K562 (cell line): ENCODE measurements at regions not wholly inside any gene's neighbourhood (a gene's known extent, or its start where the extent isn't known, plus 50 kb on each side); places are given as distances from the start of the nearest gene placed in this dataset.

Experiments used
- ATAC-seq: fragments of 200-7000 bp; cut with Tn5 transposase; 3 replicates; pipeline ENCODE4 v1.9.1; 2020; ENCODE audit warnings: moderate library complexity
- BruUV-seq: library from RNA; stranded (reverse); fragments of 400-500 nt; replicated peaks from 2 replicates; lab custom pipeline; 2021; lab: Mats Ljungman, UMichigan
- CTCF ChIA-PET: fragments of 300-600 bp; formaldehyde crosslinking; extraction: SDS; loops from one replicate; lab custom pipeline; 2021; ENCODE audit warnings: low intra/inter-chr PET ratio; lab: Yijun Ruan, JAX
- POLR2A ChIA-PET: fragments of 300-600, 350-650 bp; sonication (Branson Sonifier 250); formaldehyde crosslinking; extraction: SDS; loops from one replicate; lab custom pipeline; 2021; ENCODE audit warnings: antibody characterized with exemption, inconsistent platforms; lab: Yijun Ruan, JAX
- DNase-seq, 4 experiments: peaks; one replicate each; pipeline versions ENCODE4 v3.0.0 to v3.0.0-alpha.2; 2011 to 2018; ENCODE audit warnings: low spot score in 3 of 4, mixed read lengths in 3 of 4; ENCODE audit errors: extremely low read depth in 1 of 4
- FAIRE-seq: peaks from 2 replicates; lab custom pipeline; 2011; peaks lifted over from hg19 to GRCh38; lab: Jason Lieb, UNC
- H2AFZ ChIP-seq: 2 replicates; pipeline ENCODE4 v1.6.0; 2011; ENCODE audit warnings: low read depth, low read length, control low read depth, inconsistent platforms
- H3K27ac ChIP-seq: fragments of 200-600 bp; 3 replicates; pipeline ENCODE4 v1.8.0; 2011; ENCODE audit warnings: low read depth, mild to moderate bottlenecking, control low read depth, inconsistent platforms, low read length, moderate library complexity, mixed read lengths; ENCODE audit errors: extremely low read depth
- H3K27me3 ChIP-seq, 2 experiments: fragments of 300-600 bp in 1 of 2; 2 replicates in 1 of 2; 3 replicates in 1 of 2; pipeline versions ENCODE4 v1.6.0 to v1.8.0; 2011; ENCODE audit warnings: inconsistent platforms in 2 of 2, low read length in 2 of 2, mild to moderate bottlenecking in 1 of 2, mixed read lengths in 1 of 2, moderate library complexity in 1 of 2; ENCODE audit not compliant: control insufficient read depth in 2 of 2, insufficient read depth in 2 of 2
- H3K36me3 ChIP-seq: fragments of 300-600 bp; 3 replicates; pipeline ENCODE4 v1.8.0; 2011; ENCODE audit warnings: mild to moderate bottlenecking, low read length, inconsistent platforms; ENCODE audit not compliant: control insufficient read depth, insufficient read depth
- H3K4me1 ChIP-seq, 2 experiments: fragments of 200-600 bp in 1 of 2; replicated peaks in 1 of 2; 2 replicates in 1 of 2; 3 replicates in 1 of 2; pipeline versions ENCODE4 v1.5.1 to v1.8.0; 2011; ENCODE audit warnings: inconsistent platforms in 2 of 2, low read length in 2 of 2, mild to moderate bottlenecking in 1 of 2, mixed read lengths in 1 of 2, moderate library complexity in 1 of 2; ENCODE audit not compliant: control insufficient read depth in 2 of 2, insufficient read depth in 2 of 2
- H3K4me2 ChIP-seq: 2 replicates; pipeline ENCODE4 v1.6.1; 2011; ENCODE audit warnings: low read length, control low read depth, inconsistent platforms, mixed read lengths; ENCODE audit not compliant: insufficient read depth
- H3K4me3 ChIP-seq: fragments of 200-600 bp; sonication (generic), shearing (Covaris generic); 2 replicates; pipeline ENCODE4 v1.5.1; 2016; ENCODE audit warnings: control low read depth, inconsistent platforms
- H3K79me2 ChIP-seq: fragments of 200-600 bp; 3 replicates; pipeline ENCODE4 v1.8.0; 2011; ENCODE audit warnings: low read length, inconsistent platforms; ENCODE audit not compliant: control insufficient read depth, insufficient read depth
- H3K9ac ChIP-seq, 2 experiments: 2 replicates each; pipeline versions ENCODE4 v1.6.0 to v1.6.1; 2011; ENCODE audit warnings: low read depth in 2 of 2, low read length in 2 of 2, control low read depth in 1 of 2, inconsistent platforms in 1 of 2, mild to moderate bottlenecking in 1 of 2, mixed read lengths in 1 of 2; ENCODE audit not compliant: insufficient read depth in 1 of 2
- H3K9me1 ChIP-seq: one replicate; pipeline ENCODE4 v1.6.0; 2011; ENCODE audit warnings: inconsistent platforms, mild to moderate bottlenecking, low read length, moderate library complexity; ENCODE audit not compliant: control insufficient read depth, insufficient read depth
- H3K9me3 ChIP-seq: replicated peaks from 2 replicates; pipeline ENCODE4 v1.5.1; 2011; ENCODE audit warnings: low read depth, low read length, inconsistent platforms; ENCODE audit not compliant: control insufficient read depth, insufficient read depth
- H4K20me1 ChIP-seq: replicated peaks from 2 replicates; pipeline ENCODE4 v1.6.1; 2011; ENCODE audit warnings: low read length, inconsistent platforms, mixed read lengths; ENCODE audit not compliant: control insufficient read depth, insufficient read depth
- CTCF ChIP-seq, 3 experiments: IDR thresholded peaks in 2 of 3; conservative IDR thresholded peaks in 1 of 3; 2 replicates each; pipeline ENCODE4 v1.5.1; 2011 to 2012; ENCODE audit warnings: low read length in 3 of 3, mild to moderate bottlenecking in 3 of 3, control low read depth in 2 of 3, improper control_type of control experiment in 1 of 3, inconsistent platforms in 1 of 3, low read depth in 1 of 3, mixed read lengths in 1 of 3, moderate library complexity in 1 of 3; ENCODE audit not compliant: insufficient read depth in 2 of 3
- FOS ChIP-seq: IDR thresholded peaks from 3 replicates; pipeline ENCODE4 v1.6.1; 2011; ENCODE audit not compliant: insufficient read length; ENCODE audit errors: extremely low read depth
- WGBS: fragments of 100-300 bp; shearing (Covaris generic); methylation state at CpG from one replicate; pipeline ENCODE4 v1.1.6; 2016; ENCODE audit warnings: low coverage, mixed read lengths; ENCODE audit not compliant: insufficient coverage; ENCODE audit errors: missing lambda C conversion rate; 5-methylcytosine and 5-hydroxymethylcytosine counted together
- in situ Hi-C: fragments of 300-500 bp; cut with MboI; formaldehyde crosslinking; loops from 4 replicates; pipeline ENCODE4 v1.15.0; 2018; ENCODE audit warnings: inconsistent platforms, mixed read lengths
- intact Hi-C: fragments of 100-400 bp; cut with micrococcal nuclease; formaldehyde crosslinking; loops from 2 replicates; pipeline ENCODE4 v1.14.2; 2022

- WGBS = 6% methylated on average over 13 of the region's 14 CpGs
- peak in 2 of 3 experiments; percentile 9 to 33; a peak in 1 of 6 replicates for TF ChIP-seq CTCF (IDR thresholded peaks at IDR 0.05 in 2 of 3, conservative IDR thresholded peaks at IDR 0.05 in 1 of 3; ENCODE audit: insufficient read depth in 2 of 3, low read depth in 1 of 3, low read length in 3 of 3)
- TF ChIP-seq FOS = no peak
- Histone ChIP-seq H4K20me1 (no peaks in the 10 kb centered on the region), H3K4me1 (no peaks in the 10 kb centered on the region; a peak in 1 of 5 replicates), H3K36me3 (no peaks in the 10 kb centered on the region), H3K27ac (no peak overlapping the region), H3K9me3 (no peaks in the 10 kb centered on the region), H3K27me3 (no peaks in the 10 kb centered on the region), H2AFZ (no peak overlapping the region), H3K4me2 (no peak overlapping the region), H3K9me1 (no peaks in the 10 kb centered on the region), H3K79me2 (no peaks in the 10 kb centered on the region), H3K9ac (no peak overlapping the region), H3K4me3 (no peak overlapping the region)
- ChIA-PET CTCF (no interaction called here), POLR2A (no interaction called here)
- DNase-seq = peak in 2 of 4 experiments; percentile 8 to 21
- in situ Hi-C loops (no loop called here), intact Hi-C loops (no loop called here)
- BruUV-seq = no TSS peak
- peak; percentile 71 for ATAC-seq
- no peak for FAIRE-seq
Observed at GRCh38 chr1:105137543-105138457, 1388.1 kb downstream of the AMY1C start.
